ENCODE measurements at regions not wholly inside any gene's neighbourhood (a gene's known extent, or its start where the extent isn't known, plus 50 kb on each side); places are given as distances from the start of the nearest gene placed in this dataset.

- TF ChIP-seq CTCF (conservative IDR thresholded peaks at IDR 0.05; ENCODE audit: low read depth, low read length) = no peak
- no peak for TF ChIP-seq EZH2 (IDR thresholded peaks at IDR 0.05; ENCODE audit: borderline replicate concordance, low read depth, low read length, poor library complexity, severe bottlenecking)
- H3K27me3 ChIP-seq (replicated peaks; ENCODE audit: insufficient read depth, low read depth, low read length, poor library complexity) = peaks cover 90% of the 10 kb centered on the region
- no peaks in the 10 kb centered on the region for H3K4me1 ChIP-seq (ENCODE audit: insufficient read depth, low read length, poor library complexity, severe bottlenecking)
- intact Hi-C loops (cut with micrococcal nuclease; ENCODE audit: unreplicated experiment) = no loop called here
- no peaks in the 10 kb centered on the region for H3K9me3 ChIP-seq (ENCODE audit: low read depth, low read length, poor library complexity, severe bottlenecking)
- H3K27ac ChIP-seq (ENCODE audit: low read depth, low read length, poor library complexity, severe bottlenecking) = no peak overlapping the region
- no TSS peak for BruUV-seq (replicated peaks)
- CTCF ChIA-PET = no interaction called here
- no peak overlapping the region for H3K4me3 ChIP-seq (ENCODE audit: low read depth, low read length, poor library complexity, severe bottlenecking)
- no peak for DNase-seq (ENCODE audit: low spot score)
- no peaks in the 10 kb centered on the region for H3K36me3 ChIP-seq (ENCODE audit: insufficient read depth, low read length, poor library complexity, severe bottlenecking)
- POLR2A ChIA-PET (ENCODE audit: low non-redundant PET) = no interaction called here
These were observed 68.1 kb downstream of the TEKT4 start for GRCh38 chr2:94939349-94939748.

GRCh38 chr2:94947097-94948016 lies 76.1 kb downstream of the TEKT4 start:
- intact Hi-C loops (cut with micrococcal nuclease; ENCODE audit: unreplicated experiment) = no loop called here
- ChIA-PET CTCF (no interaction called here), POLR2A (ENCODE audit: low non-redundant PET) (no interaction called here)
- H3K9me3 ChIP-seq (ENCODE audit: low read depth, low read length, poor library complexity, severe bottlenecking) = no peaks in the 10 kb centered on the region
- BruUV-seq (replicated peaks) = no TSS peak
- DNase-seq (ENCODE audit: low spot score) = no peak
- H3K36me3 ChIP-seq (ENCODE audit: insufficient read depth, low read length, poor library complexity, severe bottlenecking) = no peaks in the 10 kb centered on the region
- no peak overlapping the region for H3K4me3 ChIP-seq (ENCODE audit: low read depth, low read length, poor library complexity, severe bottlenecking)
- TF ChIP-seq EZH2 (IDR thresholded peaks at IDR 0.05; ENCODE audit: borderline replicate concordance, low read depth, low read length, poor library complexity, severe bottlenecking) (no peak), CTCF (conservative IDR thresholded peaks at IDR 0.05; ENCODE audit: low read depth, low read length) (no peak)
- no peak overlapping the region for H3K27ac ChIP-seq (ENCODE audit: low read depth, low read length, poor library complexity, severe bottlenecking)
- H3K27me3 ChIP-seq (replicated peaks; ENCODE audit: insufficient read depth, low read depth, low read length, poor library complexity) = peaks cover 25% of the 10 kb centered on the region
- no peaks in the 10 kb centered on the region for H3K4me1 ChIP-seq (ENCODE audit: insufficient read depth, low read length, poor library complexity, severe bottlenecking)

GRCh38 chr2:94955702-94956101 lies 69.8 kb upstream of the MAL start:
- Histone ChIP-seq H3K4me3 (ENCODE audit: low read depth, low read length, poor library complexity, severe bottlenecking) (no peak overlapping the region), H3K36me3 (ENCODE audit: insufficient read depth, low read length, poor library complexity, severe bottlenecking) (no peaks in the 10 kb centered on the region), H3K27ac (ENCODE audit: low read depth, low read length, poor library complexity, severe bottlenecking) (no peak overlapping the region), H3K27me3 (replicated peaks; ENCODE audit: insufficient read depth, low read depth, low read length, poor library complexity) (peaks cover 37% of the 10 kb centered on the region), H3K9me3 (ENCODE audit: low read depth, low read length, poor library complexity, severe bottlenecking) (no peaks in the 10 kb centered on the region), H3K4me1 (ENCODE audit: insufficient read depth, low read length, poor library complexity, severe bottlenecking) (no peaks in the 10 kb centered on the region)
- intact Hi-C loops (cut with micrococcal nuclease; ENCODE audit: unreplicated experiment) = loop anchor here (2.0 kb wide), 1 partner anchor 81 kb away; no protein-coding TSS in a partner anchor
- POLR2A ChIA-PET (ENCODE audit: low non-redundant PET) = no interaction called here
- CTCF ChIA-PET = no interaction called here
- TF ChIP-seq CTCF (conservative IDR thresholded peaks at IDR 0.05; ENCODE audit: low read depth, low read length) (no peak), EZH2 (IDR thresholded peaks at IDR 0.05; ENCODE audit: borderline replicate concordance, low read depth, low read length, poor library complexity, severe bottlenecking) (no peak)
- no peak for DNase-seq (ENCODE audit: low spot score)
- no TSS peak for BruUV-seq (replicated peaks)

All from A673 (cell line).